Natural killer cell (primary cell): ENCODE measurements at regions not wholly inside any gene's neighbourhood (a gene's known extent, or its start where the extent isn't known, plus 50 kb on each side); places are given as distances from the start of the nearest gene placed in this dataset.

ENCODE experiments used
- ATAC-seq, 3 donors: fragments of 150-1000 bp in 2 of 3; fragments of 200-7000 bp in 1 of 3; cut with Tn5 transposase; 1 replicate in 1 of 3; 2 replicates in 2 of 3; pipeline ENCODE4 v1.10.0; 2021; ENCODE audit warnings: mild to moderate bottlenecking in 2 of 3, moderate library complexity in 2 of 3
- DNase-seq, 2 donors: peaks; one replicate each; pipeline versions ENCODE4 v3.0.0 to v3.0.0-alpha.2; 2013 to 2021; ENCODE audit warnings: mixed read lengths in 1 of 2
- H3K27ac ChIP-seq: one replicate; pipeline ENCODE4 v1.5.1; 2013; ENCODE audit warnings: mild to moderate bottlenecking, low read length
- H3K27me3 ChIP-seq: one replicate; pipeline ENCODE4 v1.6.1; 2013; ENCODE audit warnings: low read length; ENCODE audit not compliant: control insufficient read depth, insufficient read depth
- H3K36me3 ChIP-seq: one replicate; pipeline ENCODE4 v1.6.1; 2013; ENCODE audit warnings: low read length; ENCODE audit not compliant: control insufficient read depth, insufficient read depth
- H3K4me1 ChIP-seq: one replicate; pipeline ENCODE4 v1.6.1; 2013; ENCODE audit warnings: low read length; ENCODE audit not compliant: control insufficient read depth, insufficient read depth
- H3K4me3 ChIP-seq: one replicate; pipeline ENCODE4 v1.5.1; 2013; ENCODE audit warnings: low read length
- H3K9me3 ChIP-seq: one replicate; pipeline ENCODE4 v1.6.1; 2013; ENCODE audit warnings: low read length; ENCODE audit not compliant: control insufficient read depth, insufficient read depth
- H3K27ac Mint-ChIP-seq, 2 donors: one replicate each; pipeline ENCODE4 v1.8.0; 2022; ENCODE audit warnings: mild to moderate bottlenecking in 2 of 2, mixed read lengths in 2 of 2, moderate library complexity in 1 of 2
- H3K27me3 Mint-ChIP-seq, 2 donors: one replicate each; pipeline ENCODE4 v1.8.0; 2022; ENCODE audit warnings: low read depth in 2 of 2, mixed read lengths in 2 of 2
- H3K36me3 Mint-ChIP-seq: one replicate; pipeline ENCODE4 v1.8.0; 2022; ENCODE audit warnings: mixed read lengths
- H3K4me1 Mint-ChIP-seq, 2 donors: one replicate each; pipeline ENCODE4 v1.8.0; 2022; ENCODE audit warnings: mixed read lengths in 2 of 2
- H3K4me3 Mint-ChIP-seq: one replicate; pipeline ENCODE4 v1.8.0; 2022; ENCODE audit warnings: mild to moderate bottlenecking, moderate library complexity, mixed read lengths
- H3K9me3 Mint-ChIP-seq, 2 donors: one replicate each; pipeline ENCODE4 v1.8.0; 2022; ENCODE audit warnings: mixed read lengths in 2 of 2
- WGBS: methylation state at CpG from one replicate; pipeline ENCODE4 v1.1.7; 2013; ENCODE audit warnings: missing lambda C conversion rate; ENCODE audit not compliant: insufficient coverage; 5-methylcytosine and 5-hydroxymethylcytosine counted together
- intact Hi-C: fragments of 100-400 bp; cut with micrococcal nuclease; formaldehyde crosslinking; loops from one replicate; pipeline ENCODE4 v1.14.2; 2022
- TF ChIP-seq, protein P1 (sequence below): fragments of 200-600 bp; IDR thresholded peaks from one replicate; pipeline ENCODE4 v1.8.0; 2022; ENCODE audit warnings: antibody characterized with exemption

- Histone ChIP-seq H3K9me3 (no peaks in the 10 kb centered on the region), H3K36me3 (no peaks in the 10 kb centered on the region), H3K4me3 (no peak overlapping the region), H3K27me3 (peaks cover 34% of the 10 kb centered on the region), H3K4me1 (peaks cover 7% of the 10 kb centered on the region), H3K27ac (no peak overlapping the region)
- Mint-ChIP-seq H3K36me3 (no peaks in the 10 kb centered on the region), H3K4me3 (no peak overlapping the region), H3K4me1 (no peaks in the 10 kb centered on the region), H3K27ac (no peak overlapping the region), H3K9me3 (no peaks in the 10 kb centered on the region), H3K27me3 (peaks cover 39 to 70% of the 10 kb centered on the region in 2 donors)
- no peak for ATAC-seq
- WGBS: 61% methylated on average over 10 of the region's 10 CpGs
- intact Hi-C loops: no loop called here
- DNase-seq: no peak
- TF ChIP-seq, protein P1, sequence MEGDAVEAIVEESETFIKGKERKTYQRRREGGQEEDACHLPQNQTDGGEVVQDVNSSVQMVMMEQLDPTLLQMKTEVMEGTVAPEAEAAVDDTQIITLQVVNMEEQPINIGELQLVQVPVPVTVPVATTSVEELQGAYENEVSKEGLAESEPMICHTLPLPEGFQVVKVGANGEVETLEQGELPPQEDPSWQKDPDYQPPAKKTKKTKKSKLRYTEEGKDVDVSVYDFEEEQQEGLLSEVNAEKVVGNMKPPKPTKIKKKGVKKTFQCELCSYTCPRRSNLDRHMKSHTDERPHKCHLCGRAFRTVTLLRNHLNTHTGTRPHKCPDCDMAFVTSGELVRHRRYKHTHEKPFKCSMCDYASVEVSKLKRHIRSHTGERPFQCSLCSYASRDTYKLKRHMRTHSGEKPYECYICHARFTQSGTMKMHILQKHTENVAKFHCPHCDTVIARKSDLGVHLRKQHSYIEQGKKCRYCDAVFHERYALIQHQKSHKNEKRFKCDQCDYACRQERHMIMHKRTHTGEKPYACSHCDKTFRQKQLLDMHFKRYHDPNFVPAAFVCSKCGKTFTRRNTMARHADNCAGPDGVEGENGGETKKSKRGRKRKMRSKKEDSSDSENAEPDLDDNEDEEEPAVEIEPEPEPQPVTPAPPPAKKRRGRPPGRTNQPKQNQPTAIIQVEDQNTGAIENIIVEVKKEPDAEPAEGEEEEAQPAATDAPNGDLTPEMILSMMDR: no peak
Observed at GRCh38 chr2:45167920-45168629, 158.8 kb upstream of the SIX2 start.

- DNase-seq: no peak
- TF ChIP-seq, protein P1: no peak
- 80% methylated on average over 1 of the region's 4 CpGs for WGBS
- Histone ChIP-seq H3K4me3 (no peak overlapping the region), H3K4me1 (peaks cover 7% of the 10 kb centered on the region), H3K36me3 (no peaks in the 10 kb centered on the region), H3K27me3 (peaks cover 33% of the 10 kb centered on the region), H3K27ac (no peak overlapping the region), H3K9me3 (no peaks in the 10 kb centered on the region)
- Mint-ChIP-seq H3K4me1 (no peaks in the 10 kb centered on the region), H3K36me3 (no peaks in the 10 kb centered on the region), H3K4me3 (no peak overlapping the region), H3K27me3 (peaks cover 40 to 70% of the 10 kb centered on the region in 2 donors), H3K27ac (no peak overlapping the region), H3K9me3 (no peaks in the 10 kb centered on the region)
- intact Hi-C loops: no loop called here
- no peak for ATAC-seq
Observed at GRCh38 chr2:45166229-45166890, 157.1 kb upstream of the SIX2 start.

DNA sequence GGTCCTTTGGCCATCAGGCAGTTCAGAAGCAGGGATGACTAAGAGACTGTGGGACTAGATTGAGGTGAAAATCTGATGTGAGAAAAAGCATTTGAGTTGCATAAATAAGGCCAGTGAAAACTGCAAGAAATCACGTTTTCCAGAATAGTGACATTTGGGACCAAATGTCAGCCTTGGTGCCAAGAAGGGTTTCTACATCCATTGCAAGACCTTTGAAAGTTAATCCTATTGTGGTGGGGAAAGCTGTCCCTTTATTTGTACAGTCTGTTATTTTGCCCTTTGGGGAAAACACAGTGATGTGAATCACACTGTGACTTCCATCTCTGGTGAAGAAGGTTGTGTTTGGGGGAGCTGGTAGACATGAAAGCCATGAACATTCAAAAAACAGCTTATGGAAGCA lies 153.5 kb upstream of the SIX2 start:
- H3K27me3 ChIP-seq: peaks cover 14% of the 10 kb centered on the region
- DNase-seq: no peak
- H3K36me3 ChIP-seq: no peaks in the 10 kb centered on the region
- WGBS: 91% methylated on average over 1 of the region's 1 CpG
- H3K4me1 Mint-ChIP-seq: no peaks in the 10 kb centered on the region
- TF ChIP-seq, protein P1: no peak
- H3K36me3 Mint-ChIP-seq: no peaks in the 10 kb centered on the region
- no peaks in the 10 kb centered on the region for H3K4me1 ChIP-seq
- no peak overlapping the region for H3K27ac Mint-ChIP-seq
- H3K27me3 Mint-ChIP-seq: peaks cover 35 to 62% of the 10 kb centered on the region in 2 donors
- no peak for ATAC-seq
- no peaks in the 10 kb centered on the region for H3K9me3 Mint-ChIP-seq
- no peak overlapping the region for H3K4me3 Mint-ChIP-seq
- H3K4me3 ChIP-seq: no peak overlapping the region
- H3K9me3 ChIP-seq: no peaks in the 10 kb centered on the region
- no peak overlapping the region for H3K27ac ChIP-seq
- intact Hi-C loops: no loop called here
